ENCODE measurements at regions not wholly inside any gene's neighbourhood (a gene's known extent, or its start where the extent isn't known, plus 50 kb on each side); places are given as distances from the start of the nearest gene placed in this dataset.

GRCh38 chr6:95354551-95354950 lies 222.8 kb upstream of the MANEA start:
- Histone ChIP-seq H3K9me3 (no peaks in the 10 kb centered on the region), H3K4me3 (no peak overlapping the region), H3K27me3 (no peaks in the 10 kb centered on the region), H3K27ac (no peak overlapping the region), H3K36me3 (no peaks in the 10 kb centered on the region), H3K4me1 (no peaks in the 10 kb centered on the region)
- TF ChIP-seq POLR2AphosphoS5 (IDR thresholded peaks at IDR 0.05), result no peak
- no peak for TF ChIP-seq POLR2A (IDR thresholded peaks at IDR 0.05)
- TF ChIP-seq CTCF (IDR thresholded peaks at IDR 0.05), result no peak
- TF ChIP-seq EP300 (IDR thresholded peaks at IDR 0.05), result no peak
- 90 to 94% methylated on average over 10 of the region's 10 CpGs for WGBS, 2 donors
- intact Hi-C loops (cut with DNase I), result no loop called here
- no peak for DNase-seq

- H3K9me3 ChIP-seq, result no peaks in the 10 kb centered on the region
- H3K27me3 ChIP-seq, result no peaks in the 10 kb centered on the region
- H3K4me1 ChIP-seq, result no peaks in the 10 kb centered on the region
- no peak for DNase-seq
- no peak overlapping the region for H3K4me3 ChIP-seq
- H3K27ac ChIP-seq, result no peak overlapping the region
- H3K36me3 ChIP-seq, result no peaks in the 10 kb centered on the region
- intact Hi-C loops (cut with DNase I), result no loop called here
- 40 to 66% methylated on average over 4 of the region's 4 CpGs for WGBS, 2 donors
- TF ChIP-seq CTCF (IDR thresholded peaks at IDR 0.05), result no peak
- TF ChIP-seq POLR2A (IDR thresholded peaks at IDR 0.05), result no peak
- no peak for TF ChIP-seq POLR2AphosphoS5 (IDR thresholded peaks at IDR 0.05)
- no peak for TF ChIP-seq EP300 (IDR thresholded peaks at IDR 0.05)
Observed at GRCh38 chr6:95357380-95358020, 219.8 kb upstream of the MANEA start.

GRCh38 chr6:95364016-95364604 lies 213.2 kb upstream of the MANEA start:
- 66 to 67% methylated on average over 4 of the region's 4 CpGs for WGBS, 2 donors

GRCh38 chr6:95365454-95365853 lies 211.9 kb upstream of the MANEA start:
- no peak overlapping the region for H3K27ac ChIP-seq
- no peaks in the 10 kb centered on the region for H3K36me3 ChIP-seq
- TF ChIP-seq POLR2AphosphoS5 (IDR thresholded peaks at IDR 0.05) (no peak), POLR2A (IDR thresholded peaks at IDR 0.05) (no peak), CTCF (IDR thresholded peaks at IDR 0.05) (no peak), EP300 (IDR thresholded peaks at IDR 0.05) (no peak)
- H3K4me1 ChIP-seq, result no peaks in the 10 kb centered on the region
- DNase-seq, result no peak
- no peaks in the 10 kb centered on the region for H3K9me3 ChIP-seq
- 41 to 72% methylated on average over 2 of the region's 2 CpGs for WGBS, 2 donors
- no peak overlapping the region for H3K4me3 ChIP-seq
- no peaks in the 10 kb centered on the region for H3K27me3 ChIP-seq
- intact Hi-C loops (cut with DNase I), result no loop called here

More at GRCh38 chr6:95364016-95364604, 213.2 kb upstream of the MANEA start:
- H3K36me3 ChIP-seq, result no peaks in the 10 kb centered on the region
- no peak overlapping the region for H3K4me3 ChIP-seq
- no peaks in the 10 kb centered on the region for H3K4me1 ChIP-seq
- intact Hi-C loops (cut with DNase I), result no loop called here
- H3K27ac ChIP-seq, result no peak overlapping the region
- TF ChIP-seq POLR2AphosphoS5 (IDR thresholded peaks at IDR 0.05) (no peak), CTCF (IDR thresholded peaks at IDR 0.05) (no peak), EP300 (IDR thresholded peaks at IDR 0.05) (no peak), POLR2A (IDR thresholded peaks at IDR 0.05) (no peak)
- H3K27me3 ChIP-seq, result no peaks in the 10 kb centered on the region
- DNase-seq, result no peak
- no peaks in the 10 kb centered on the region for H3K9me3 ChIP-seq
